ENCODE measurements at regions not wholly inside any gene's neighbourhood (a gene's known extent, or its start where the extent isn't known, plus 50 kb on each side); places are given as distances from the start of the nearest gene placed in this dataset.
"Not testable (repeated sequence)": the region's sequence is repeated elsewhere in the genome, so short reads cannot be mapped to it uniquely, and the experiment has no call there.

DNA sequence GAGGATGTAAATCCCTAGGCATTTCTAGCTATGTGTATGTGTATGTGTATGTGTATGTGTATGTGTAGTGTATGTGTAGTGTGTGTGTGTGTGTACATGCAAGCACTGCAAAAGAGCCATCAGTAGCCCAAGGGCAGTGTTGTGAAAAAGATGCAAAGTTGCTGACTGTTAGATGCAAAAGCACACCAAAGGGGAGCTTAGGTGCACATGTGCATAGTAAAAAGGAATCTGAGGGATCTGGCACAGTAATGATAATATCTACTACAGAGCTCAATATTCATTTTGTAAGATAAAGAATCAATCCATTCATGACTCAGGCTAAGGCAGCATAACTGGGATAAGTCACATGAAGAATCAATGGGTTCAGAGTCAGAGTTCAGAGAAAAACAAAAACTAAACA is 80.2 kb downstream of the TMEM47 start:
- in situ Hi-C loops (cut with MboI; ENCODE audit: low sequenced_read_pairs), result no loop called here

- in situ Hi-C loops (cut with MboI; ENCODE audit: low sequenced_read_pairs), result no loop called here
Observed at GRCh38 chrX:34565981-34566380, 91.1 kb downstream of the TMEM47 start.

DNA sequence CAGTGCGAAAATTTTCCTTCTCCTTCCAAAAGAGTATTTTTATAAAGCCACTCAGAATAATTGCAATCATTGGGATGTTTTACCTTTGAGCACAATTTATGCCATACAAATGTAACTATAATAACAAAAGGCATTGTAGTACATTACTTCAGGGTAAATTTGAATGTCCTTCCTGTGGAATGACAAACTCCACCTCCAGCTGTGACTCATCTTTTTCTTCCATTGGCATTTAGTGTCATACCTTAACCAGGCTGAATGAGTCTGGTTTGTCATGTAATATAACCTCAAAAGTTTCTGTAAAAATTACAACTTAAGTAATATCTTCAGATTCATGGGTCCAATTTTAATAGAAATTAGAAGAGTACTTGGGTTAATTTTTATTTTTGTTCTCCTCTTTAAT is 93.3 kb downstream of the TMEM47 start:
- in situ Hi-C loops (cut with MboI; ENCODE audit: low sequenced_read_pairs), result no loop called here

DNA sequence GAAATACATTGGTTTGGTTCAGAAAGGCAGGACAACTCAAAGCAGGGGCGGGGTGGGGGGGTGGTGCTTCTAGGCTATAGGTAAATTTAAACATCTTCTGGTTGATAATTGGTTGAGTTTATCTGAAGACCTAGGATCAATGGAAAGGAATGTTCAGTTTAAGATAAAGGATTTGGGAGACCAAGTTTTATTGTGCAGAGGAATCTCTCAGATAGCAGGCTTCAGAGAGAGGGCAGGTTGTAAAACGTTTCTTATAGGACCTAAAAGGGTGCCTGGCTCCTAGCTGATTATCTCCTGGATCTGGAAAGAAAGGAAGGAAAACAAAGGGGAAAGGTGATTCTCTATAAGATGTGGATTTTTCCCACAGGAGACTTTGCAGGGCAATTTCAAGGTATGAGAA is 94.0 kb downstream of the TMEM47 start:
- in situ Hi-C loops (cut with MboI; ENCODE audit: low sequenced_read_pairs), result no loop called here

DNA sequence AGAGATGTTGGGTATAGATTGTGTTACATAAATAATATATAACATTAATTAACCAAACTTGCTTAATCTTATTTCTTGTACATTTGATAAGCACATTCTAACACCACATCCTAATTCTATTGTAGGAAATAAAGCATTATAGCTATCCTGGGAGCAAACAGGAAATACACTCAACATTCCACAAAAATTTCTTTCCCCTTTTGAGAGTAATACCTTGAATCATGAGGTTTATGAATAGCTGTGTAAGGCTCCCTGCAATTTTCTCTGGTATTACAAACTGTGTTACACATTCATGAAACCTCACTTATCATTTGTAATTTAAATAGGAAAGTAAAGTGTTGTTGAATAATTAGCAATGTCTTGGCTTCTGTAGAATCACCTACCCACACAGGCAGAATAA is 95.1 kb downstream of the TMEM47 start:
- in situ Hi-C loops (cut with MboI; ENCODE audit: low sequenced_read_pairs), result no loop called here

- in situ Hi-C loops (cut with MboI; ENCODE audit: low sequenced_read_pairs), result no loop called here
Observed at GRCh38 chrX:34560180-34560579, 96.9 kb downstream of the TMEM47 start.

GRCh38 chrX:34559325-34559724 is 97.8 kb downstream of the TMEM47 start:
- in situ Hi-C loops (cut with MboI; ENCODE audit: low sequenced_read_pairs), result no loop called here

DNA sequence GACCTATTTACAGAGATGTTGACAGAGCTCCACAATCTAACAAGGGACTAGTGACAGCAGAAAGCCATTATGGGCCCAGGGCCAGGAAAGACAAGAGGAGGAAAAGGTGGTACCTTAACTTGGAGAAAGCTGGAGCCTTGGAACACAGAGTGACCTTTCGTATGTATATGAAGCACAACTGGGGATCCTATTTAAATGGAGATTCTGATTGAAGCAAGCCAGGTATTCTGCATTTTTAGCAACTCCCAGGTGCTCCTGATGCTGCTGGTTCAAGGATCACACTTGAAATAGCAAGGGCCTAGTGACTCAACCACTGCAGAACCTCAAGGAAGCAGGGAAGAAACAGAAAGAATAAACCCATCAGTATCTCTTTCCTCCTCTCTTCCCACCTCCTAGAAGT is 99.4 kb downstream of the TMEM47 start:
- in situ Hi-C loops (cut with MboI; ENCODE audit: low sequenced_read_pairs), result no loop called here

DNA sequence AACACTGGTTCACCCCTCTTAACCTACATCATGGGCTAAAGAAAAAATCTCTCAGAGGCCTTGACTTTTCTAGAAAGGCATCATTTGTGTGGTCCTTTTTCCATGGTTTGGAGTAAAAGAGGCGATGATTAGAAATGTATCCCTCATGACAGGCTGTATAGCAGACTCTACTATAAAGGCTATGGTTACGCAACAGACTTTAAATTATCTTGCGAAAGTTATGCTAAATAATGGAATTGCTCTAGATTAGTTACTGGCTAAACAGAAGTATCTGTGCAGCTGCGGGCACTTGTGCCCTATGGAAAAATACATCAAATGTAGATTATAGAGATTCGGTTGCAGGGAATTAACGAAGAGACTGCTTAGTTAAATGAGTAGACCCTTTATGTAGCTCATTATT is 101.6 kb downstream of the TMEM47 start:
- in situ Hi-C loops (cut with MboI; ENCODE audit: low sequenced_read_pairs), result no loop called here

GRCh38 chrX:34546366-34546765 is 110.7 kb downstream of the TMEM47 start:
- in situ Hi-C loops (cut with MboI; ENCODE audit: low sequenced_read_pairs), result no loop called here

DNA sequence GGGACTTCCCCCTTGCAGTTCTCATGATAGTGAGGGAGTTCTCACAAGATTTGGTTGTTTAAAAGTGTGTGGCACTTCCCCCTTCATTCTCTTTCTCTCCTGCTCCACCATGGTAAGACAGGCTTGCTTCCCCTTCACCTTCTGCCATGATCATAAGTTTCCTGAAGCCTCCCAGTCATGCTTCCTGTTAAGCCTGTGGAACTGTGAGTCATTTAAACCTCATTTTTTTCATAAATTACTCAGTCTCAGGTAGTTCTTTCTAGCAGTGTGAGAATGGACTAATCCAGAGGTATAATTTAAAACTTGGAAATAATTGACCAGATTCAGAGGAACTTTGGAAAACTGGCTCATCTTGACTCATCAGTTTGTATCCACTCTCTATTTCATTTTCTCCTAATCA is 129.0 kb downstream of the TMEM47 start:
- in situ Hi-C loops (cut with MboI; ENCODE audit: low sequenced_read_pairs), result no loop called here

DNA sequence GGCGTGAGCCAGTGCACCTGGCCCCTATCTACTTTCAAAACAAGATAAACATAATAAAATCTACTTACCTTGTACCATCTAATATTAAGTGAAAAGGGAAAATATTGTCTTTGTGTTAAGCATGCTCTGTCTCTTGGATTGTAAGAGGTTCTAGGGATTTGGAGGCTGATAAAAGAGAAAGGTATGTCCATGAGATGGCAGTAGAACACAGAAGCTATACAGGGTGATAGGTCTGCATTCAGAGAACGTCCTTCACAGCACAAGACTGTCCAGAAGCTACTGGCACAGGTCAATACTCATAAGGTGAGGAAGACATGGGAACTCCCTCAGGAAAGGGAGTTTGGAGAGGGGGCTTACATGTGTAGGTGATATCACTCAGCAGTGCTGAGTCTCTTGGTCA is 135.5 kb downstream of the TMEM47 start:
- in situ Hi-C loops (cut with MboI; ENCODE audit: low sequenced_read_pairs), result no loop called here

- in situ Hi-C loops (cut with MboI; ENCODE audit: low sequenced_read_pairs), result no loop called here
Observed at GRCh38 chrX:34509394-34509793, 147.7 kb downstream of the TMEM47 start.

GRCh38 chrX:34503119-34503518 is 154.0 kb downstream of the TMEM47 start:
- in situ Hi-C loops (cut with MboI; ENCODE audit: low sequenced_read_pairs), result no loop called here

DNA sequence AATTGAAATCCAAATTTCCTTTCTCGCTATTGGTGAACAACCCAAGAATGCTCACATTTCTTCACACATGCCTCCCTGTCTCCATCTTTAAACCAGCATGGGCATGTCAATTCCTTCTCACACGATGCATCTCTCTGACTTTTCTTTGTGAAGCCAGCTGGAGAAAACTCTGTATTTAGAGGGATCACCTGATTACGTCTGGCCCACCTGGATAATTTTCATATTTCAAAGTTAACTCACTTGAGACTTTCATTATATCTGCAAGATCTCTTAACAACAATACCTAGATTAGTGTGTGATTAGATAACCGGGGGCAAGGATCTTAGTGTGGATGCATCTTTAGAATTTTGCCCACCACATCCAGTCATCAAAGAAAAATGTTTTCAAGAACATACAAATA is 164.0 kb downstream of the TMEM47 start:
- in situ Hi-C loops (cut with MboI; ENCODE audit: low sequenced_read_pairs), result no loop called here

- in situ Hi-C loops (cut with MboI; ENCODE audit: low sequenced_read_pairs), result no loop called here
Observed at GRCh38 chrX:34491126-34491525, 166.0 kb downstream of the TMEM47 start.

- in situ Hi-C loops (cut with MboI; ENCODE audit: low sequenced_read_pairs), result no loop called here
Observed at GRCh38 chrX:34487364-34487763, 169.7 kb downstream of the TMEM47 start.

- in situ Hi-C loops (cut with MboI; ENCODE audit: low sequenced_read_pairs), result no loop called here
Observed at GRCh38 chrX:34483980-34484379, 173.1 kb downstream of the TMEM47 start.

GRCh38 chrX:34470507-34470906 is 186.6 kb downstream of the TMEM47 start:
- in situ Hi-C loops (cut with MboI; ENCODE audit: low sequenced_read_pairs), result no loop called here

DNA sequence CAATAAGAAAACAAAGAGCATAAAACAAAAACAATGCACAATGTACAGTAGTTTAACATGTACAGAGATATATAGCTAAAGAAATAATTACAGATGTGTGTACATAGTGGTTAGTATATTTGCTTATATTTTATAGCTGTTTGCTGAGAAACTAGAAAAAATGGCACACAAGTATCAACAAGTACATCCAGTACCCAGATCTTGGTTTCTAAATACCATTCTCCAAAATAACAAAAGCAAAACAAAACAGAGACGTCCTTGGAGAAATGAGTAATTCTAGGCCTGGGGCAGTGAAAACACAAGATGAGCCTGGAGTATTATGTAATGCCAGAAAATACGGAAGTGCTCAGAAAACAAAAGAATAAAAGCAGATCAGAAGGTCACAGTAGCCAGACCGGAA is 189.6 kb downstream of the TMEM47 start:
- in situ Hi-C loops (cut with MboI; ENCODE audit: low sequenced_read_pairs), result no loop called here

DNA sequence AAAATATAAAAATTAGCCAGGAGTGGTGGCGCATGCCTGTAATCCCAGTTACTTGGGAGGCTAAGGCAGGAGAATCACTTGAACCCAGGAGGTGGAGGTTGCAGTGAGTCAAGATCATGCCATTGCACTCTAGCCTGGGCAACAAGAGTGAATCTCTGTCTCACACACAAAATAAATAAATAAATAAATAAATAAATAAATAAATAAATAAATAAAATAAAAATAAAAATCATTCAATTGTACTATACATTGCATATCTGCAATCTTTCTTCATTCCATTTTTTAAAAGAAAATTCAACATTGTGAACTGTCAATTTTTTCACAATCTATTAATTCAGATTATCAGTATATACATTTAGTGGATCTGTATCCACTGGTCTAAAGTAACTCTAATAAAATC is 193.9 kb downstream of the TMEM47 start:
- in situ Hi-C loops (cut with MboI; ENCODE audit: low sequenced_read_pairs), result not testable (repeated sequence)

GRCh38 chrX:34457850-34458249 is 199.2 kb downstream of the TMEM47 start:
- in situ Hi-C loops (cut with MboI; ENCODE audit: low sequenced_read_pairs), result not testable (repeated sequence)

GRCh38 chrX:34437586-34437985 is 219.5 kb downstream of the TMEM47 start:
- in situ Hi-C loops (cut with MboI; ENCODE audit: low sequenced_read_pairs), result no loop called here

GRCh38 chrX:34426334-34426733 is 230.8 kb downstream of the TMEM47 start:
- in situ Hi-C loops (cut with MboI; ENCODE audit: low sequenced_read_pairs), result no loop called here
